SK-N-SH (cell line): ENCODE measurements at regions not wholly inside any gene's neighbourhood (a gene's known extent, or its start where the extent isn't known, plus 50 kb on each side); places are given as distances from the start of the nearest gene placed in this dataset.
"Not testable (repeated sequence)": the region's sequence is repeated elsewhere in the genome, so short reads cannot be mapped to it uniquely, and the experiment has no call there.

ENCODE experiments used
- CTCF ChIA-PET: fragments of 300-600, 350-600 bp; formaldehyde crosslinking; extraction: SDS; loops from one replicate; lab custom pipeline; 2021; lab: Yijun Ruan, JAX
- POLR2A ChIA-PET: fragments of 350-600 bp; sonication (Branson Sonifier 250); formaldehyde crosslinking; extraction: SDS; loops from one replicate; lab custom pipeline; 2020; ENCODE audit warnings: antibody characterized with exemption, inconsistent platforms; lab: Yijun Ruan, JAX
- DNase-seq: peaks from one replicate; pipeline ENCODE4 v3.0.0; 2012
- H2AFZ ChIP-seq: fragments of 200-600 bp; sonication (generic); 2 replicates; pipeline ENCODE4 v1.8.1; 2016; ENCODE audit warnings: antibody characterized with exemption, mild to moderate bottlenecking, low read depth
- H3F3A ChIP-seq: fragments of 200-600 bp; sonication (generic); replicated peaks from 2 replicates; pipeline ENCODE3; 2016; ENCODE audit warnings: antibody characterized with exemption, mild to moderate bottlenecking; ENCODE audit not compliant: insufficient read depth
- H3K27ac ChIP-seq, 2 experiments: fragments of 200-500 bp in 1 of 2; fragments of 200-600 bp in 1 of 2; sonication (Bioruptor generic) in 1 of 2; sonication (generic), shearing (Covaris generic) in 1 of 2; 2 replicates each; pipeline versions ENCODE4 v1.5.1 to v1.6.1; 2014 to 2016; ENCODE audit warnings: low read depth in 2 of 2, inconsistent platforms in 1 of 2, low read length in 1 of 2, mild to moderate bottlenecking in 1 of 2, mixed read lengths in 1 of 2
- H3K27me3 ChIP-seq: fragments of 200-600 bp; sonication (generic), shearing (Covaris generic); 2 replicates; pipeline ENCODE4 v1.6.1; 2016; ENCODE audit warnings: mixed run types; ENCODE audit not compliant: insufficient read depth
- H3K36me3 ChIP-seq, 2 experiments: fragments of 200-500 bp in 1 of 2; fragments of 200-600 bp in 1 of 2; sonication (Bioruptor generic) in 1 of 2; sonication (generic) in 1 of 2; replicated peaks in 1 of 2; 2 replicates each; pipeline versions ENCODE3 to v1.5.1; 2014 to 2016; ENCODE audit warnings: low read length in 1 of 2, mild to moderate bottlenecking in 1 of 2; ENCODE audit not compliant: insufficient read depth in 2 of 2, control insufficient read depth in 1 of 2
- H3K4me1 ChIP-seq, 2 experiments: fragments of 200-500 bp in 1 of 2; fragments of 200-600 bp in 1 of 2; sonication (Bioruptor generic) in 1 of 2; sonication (generic), shearing (Covaris generic) in 1 of 2; 2 replicates each; pipeline versions ENCODE4 v1.5.1 to v1.6.1; 2014 to 2016; ENCODE audit warnings: low read depth in 1 of 2, low read length in 1 of 2, mixed run types in 1 of 2; ENCODE audit not compliant: insufficient read depth in 2 of 2, control insufficient read depth in 1 of 2
- H3K4me2 ChIP-seq: fragments of 200-600 bp; sonication (generic), shearing (Covaris generic); 2 replicates; pipeline ENCODE4 v1.6.1; 2017; ENCODE audit warnings: mixed run types
- H3K4me3 ChIP-seq, 2 experiments: fragments of 200-500 bp in 1 of 2; fragments of 200-600 bp in 1 of 2; sonication (Bioruptor generic) in 1 of 2; sonication (generic), shearing (Covaris generic) in 1 of 2; 2 replicates each; pipeline versions ENCODE4 v1.5.1 to v1.8.1; 2014 to 2016; ENCODE audit warnings: low read depth in 2 of 2, inconsistent platforms in 1 of 2, low read length in 1 of 2, mild to moderate bottlenecking in 1 of 2, mixed read lengths in 1 of 2, moderate library complexity in 1 of 2
- H3K79me2 ChIP-seq: fragments of 200-600 bp; sonication (generic); 2 replicates; pipeline ENCODE4 v1.8.1; 2017; ENCODE audit warnings: mild to moderate bottlenecking; ENCODE audit not compliant: insufficient read depth
- H3K9ac ChIP-seq: fragments of 200-600 bp; sonication (generic); 2 replicates; pipeline ENCODE4 v1.6.1; 2017; ENCODE audit warnings: mixed run types
- H3K9me2 ChIP-seq: fragments of 200-600 bp; sonication (generic); 2 replicates; pipeline ENCODE4 v1.6.1; 2017; ENCODE audit warnings: mixed run types
- H3K9me3 ChIP-seq: fragments of 200-600 bp; sonication (generic); 2 replicates; pipeline ENCODE4 v1.6.1; 2017; ENCODE audit warnings: mixed run types, mild to moderate bottlenecking, moderate library complexity
- H4K20me1 ChIP-seq: fragments of 200-600 bp; sonication (generic); 2 replicates; pipeline ENCODE4 v1.6.1; 2017; ENCODE audit warnings: mild to moderate bottlenecking, mixed run types; ENCODE audit not compliant: insufficient read depth
- CTCF ChIP-seq: fragments of 200-600 bp; sonication (generic); IDR thresholded peaks from 2 replicates; pipeline ENCODE4 v1.6.1; 2017; ENCODE audit warnings: antibody characterized with exemption, mild to moderate bottlenecking, moderate library complexity
- EZH2phosphoT487 ChIP-seq: fragments of 200-600 bp; sonication (generic); IDR thresholded peaks from 2 replicates; pipeline ENCODE4 v1.6.1; 2017; ENCODE audit warnings: low read depth, mixed run types, mild to moderate bottlenecking, antibody characterized with exemption, moderate library complexity, borderline replicate concordance
- JUND ChIP-seq: IDR thresholded peaks from 2 replicates; pipeline ENCODE4 v1.4.0; 2012
- NFIC ChIP-seq: IDR thresholded peaks from 2 replicates; pipeline ENCODE4 v1.4.0; 2012; ENCODE audit warnings: borderline replicate concordance
- RAD21 ChIP-seq: IDR thresholded peaks from 2 replicates; pipeline ENCODE4 v1.6.1; 2012; ENCODE audit warnings: mild to moderate bottlenecking, low read length
- SMC3 ChIP-seq: IDR thresholded peaks from 2 replicates; pipeline ENCODE4 v1.6.1; 2012; ENCODE audit warnings: low read depth, low read length, improper control_type of control experiment
- WGBS: methylation state at CpG from one replicate; pipeline ENCODE4 v1.1.6; 2017; ENCODE audit warnings: low lambda C conversion rate; 5-methylcytosine and 5-hydroxymethylcytosine counted together
- TF ChIP-seq, protein P1 (sequence below): IDR thresholded peaks from 2 replicates; pipeline ENCODE4 v1.4.0; 2012; ENCODE audit warnings: low read depth, borderline replicate concordance

- H3K27me3 ChIP-seq, H4K20me1 ChIP-seq, H3K9me3 ChIP-seq, H3K27ac ChIP-seq, H3K9ac ChIP-seq, H2AFZ ChIP-seq, H3K4me1 ChIP-seq, POLR2A ChIA-PET, H3K36me3 ChIP-seq, H3F3A ChIP-seq, H3K9me2 ChIP-seq, H3K79me2 ChIP-seq: not testable (repeated sequence)
- TF ChIP-seq CTCF (peak; percentile 74), SMC3 (peak; percentile 63), RAD21 (peak; percentile 75)
- peak; percentile 7 for DNase-seq
- Histone ChIP-seq H3K4me2 (peak overlapping the region; percentile 30; the same call in 1 of the 2 replicates), H3K4me3 (peak overlapping the region; percentile 23 to 29; a peak in 1 of 4 replicates)
- CTCF ChIA-PET: interaction anchor here (0.6 to 1.2 kb wide), 4 partner anchors 17 to 1419 kb away, joined by 3 to 6 read pairs (median 4); no protein-coding TSS in a partner anchor
- 30% methylated on average over 9 of the region's 11 CpGs for WGBS
Measured at GRCh38 chr4:132227857-132228165, 921.3 kb upstream of the PCDH10 start.

- no peaks in the 10 kb centered on the region for H3K4me1 ChIP-seq
- H4K20me1 ChIP-seq: no peaks in the 10 kb centered on the region
- H3K9me2 ChIP-seq: no peaks in the 10 kb centered on the region
- H3K27me3 ChIP-seq: no peaks in the 10 kb centered on the region
- H3K4me3 ChIP-seq: no peak overlapping the region
- no peaks in the 10 kb centered on the region for H3K9me3 ChIP-seq
- no peaks in the 10 kb centered on the region for H3F3A ChIP-seq
- H3K4me2 ChIP-seq: no peak overlapping the region
- no peak for TF ChIP-seq JUND
- no peak for TF ChIP-seq NFIC
- TF ChIP-seq, protein P1, sequence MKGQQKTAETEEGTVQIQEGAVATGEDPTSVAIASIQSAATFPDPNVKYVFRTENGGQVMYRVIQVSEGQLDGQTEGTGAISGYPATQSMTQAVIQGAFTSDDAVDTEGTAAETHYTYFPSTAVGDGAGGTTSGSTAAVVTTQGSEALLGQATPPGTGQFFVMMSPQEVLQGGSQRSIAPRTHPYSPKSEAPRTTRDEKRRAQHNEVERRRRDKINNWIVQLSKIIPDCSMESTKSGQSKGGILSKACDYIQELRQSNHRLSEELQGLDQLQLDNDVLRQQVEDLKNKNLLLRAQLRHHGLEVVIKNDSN: no peak
- TF ChIP-seq CTCF: no peak
- no peak for TF ChIP-seq EZH2phosphoT487
- no peak overlapping the region for H2AFZ ChIP-seq
- H3K36me3 ChIP-seq: no peaks in the 10 kb centered on the region
- CTCF ChIA-PET: interaction anchor here (0.7 to 1.2 kb wide), 2 partner anchors 1136 to 1420 kb away, joined by 3 to 6 read pairs; no protein-coding TSS in a partner anchor
- H3K79me2 ChIP-seq: no peaks in the 10 kb centered on the region
- no peak overlapping the region for H3K27ac ChIP-seq
- no peak overlapping the region for H3K9ac ChIP-seq
- no peak for DNase-seq
- POLR2A ChIA-PET: no interaction called here
Measured at GRCh38 chr4:132228676-132229075, 920.4 kb upstream of the PCDH10 start.
